Activated CD4-positive, alpha-beta T cell treated with anti-CD3 and anti-CD28 coated beads, Interleukin-2, amount 50 U/mL, for 48 hours (primary cell): ENCODE measurements at regions not wholly inside any gene's neighbourhood (a gene's known extent, or its start where the extent isn't known, plus 50 kb on each side); places are given as distances from the start of the nearest gene placed in this dataset.

Experiments used
- DNase-seq, 2 experiments: peaks; one replicate each; pipeline ENCODE4 v3.0.0-alpha.2; 2020

- no peak for DNase-seq
These were observed 682.3 kb upstream of the MAN1A1 start for GRCh38 chr6:120031837-120032236.

- DNase-seq = no peak
These were observed 677.2 kb upstream of the MAN1A1 start for GRCh38 chr6:120026791-120027190.

GRCh38 chr6:120010075-120010474, 660.5 kb upstream of the MAN1A1 start:
- no peak for DNase-seq

GRCh38 chr6:120005292-120005976, 655.9 kb upstream of the MAN1A1 start:
- no peak for DNase-seq

GRCh38 chr6:119986934-119987549, 637.5 kb upstream of the MAN1A1 start:
- no peak for DNase-seq

GRCh38 chr6:119985952-119986736, 636.6 kb upstream of the MAN1A1 start:
- DNase-seq = no peak

- DNase-seq = no peak
These were observed 631.2 kb upstream of the MAN1A1 start for GRCh38 chr6:119980802-119981201.

- no peak for DNase-seq
These were observed 630.3 kb upstream of the MAN1A1 start for GRCh38 chr6:119979862-119980261.

GRCh38 chr6:119978274-119978889, 628.8 kb upstream of the MAN1A1 start:
- DNase-seq = no peak

- DNase-seq = no peak
These were observed 625.0 kb upstream of the MAN1A1 start for GRCh38 chr6:119974430-119975159.

GRCh38 chr6:119966484-119966883, 616.9 kb upstream of the MAN1A1 start:
- peak; percentile 5 to 20 for DNase-seq

- DNase-seq = no peak
These were observed 616.3 kb upstream of the MAN1A1 start for GRCh38 chr6:119965900-119966299.

GRCh38 chr6:119965008-119965407, 615.4 kb upstream of the MAN1A1 start:
- no peak for DNase-seq

GRCh38 chr6:119962505-119962904, 612.9 kb upstream of the MAN1A1 start:
- no peak for DNase-seq

- no peak for DNase-seq
These were observed 611.9 kb upstream of the MAN1A1 start for GRCh38 chr6:119961450-119961849.

GRCh38 chr6:119960456-119960855, 610.9 kb upstream of the MAN1A1 start:
- DNase-seq = no peak

- DNase-seq = no peak
These were observed 610.5 kb upstream of the MAN1A1 start for GRCh38 chr6:119960036-119960435.

GRCh38 chr6:119957195-119957594, 607.6 kb upstream of the MAN1A1 start:
- DNase-seq = no peak

GRCh38 chr6:119952696-119953095, 603.1 kb upstream of the MAN1A1 start:
- DNase-seq = no peak

GRCh38 chr6:119950681-119951080, 601.1 kb upstream of the MAN1A1 start:
- no peak for DNase-seq

- no peak for DNase-seq
These were observed 592.7 kb upstream of the MAN1A1 start for GRCh38 chr6:119942078-119942752.

GRCh38 chr6:119938752-119939151, 589.2 kb upstream of the MAN1A1 start:
- DNase-seq = no peak
